ENCODE measurements at regions not wholly inside any gene's neighbourhood (a gene's known extent, or its start where the extent isn't known, plus 50 kb on each side); places are given as distances from the start of the nearest gene placed in this dataset.

- no peak for TF ChIP-seq CTCF (IDR thresholded peaks at IDR 0.05)
- TF ChIP-seq POLR2A (IDR thresholded peaks at IDR 0.05) = no peak
Observed at GRCh38 chr2:150715501-150715900, 228.0 kb upstream of the RND3 start.

Measured in testis (tissue), 2 donors.